HG02623 (cell line): ENCODE measurements at regions not wholly inside any gene's neighbourhood (a gene's known extent, or its start where the extent isn't known, plus 50 kb on each side); places are given as distances from the start of the nearest gene placed in this dataset.
"Not testable (repeated sequence)": the region's sequence is repeated elsewhere in the genome, so short reads cannot be mapped to it uniquely, and the experiment has no call there.

Source experiments
- ATAC-seq: cut with Tn5 transposase; IDR thresholded peaks from one replicate; pipeline ENCODE4 v1.9.1; 2021; ENCODE audit warnings: moderate library complexity; ENCODE audit not compliant: unreplicated experiment

GRCh38 chr4:94011190-94011589, 182.6 kb downstream of the ATOH1 start:
- no peak for ATAC-seq

GRCh38 chr4:94014484-94015136, 186.1 kb downstream of the ATOH1 start:
- ATAC-seq = no peak

GRCh38 chr4:94015956-94016355, 187.4 kb downstream of the ATOH1 start:
- no peak for ATAC-seq

GRCh38 chr4:94032754-94033153, 174.9 kb upstream of the SMARCAD1 start:
- ATAC-seq = no peak

GRCh38 chr4:94036964-94037363, 170.7 kb upstream of the SMARCAD1 start:
- ATAC-seq = no peak

GRCh38 chr4:94038195-94038594, 169.5 kb upstream of the SMARCAD1 start:
- no peak for ATAC-seq

- no peak for ATAC-seq
Observed at GRCh38 chr4:94039226-94039625, 168.4 kb upstream of the SMARCAD1 start.

GRCh38 chr4:94044471-94044870, 163.2 kb upstream of the SMARCAD1 start:
- not testable (repeated sequence) for ATAC-seq

- no peak for ATAC-seq
Observed at GRCh38 chr4:94063084-94063483, 144.6 kb upstream of the SMARCAD1 start.

- no peak for ATAC-seq
Observed at GRCh38 chr4:94068753-94069719, 138.6 kb upstream of the SMARCAD1 start.

GRCh38 chr4:94076498-94076897, 131.2 kb upstream of the SMARCAD1 start:
- no peak for ATAC-seq

- no peak for ATAC-seq
Observed at GRCh38 chr4:94084155-94084554, 123.5 kb upstream of the SMARCAD1 start.

- ATAC-seq = not testable (repeated sequence)
Observed at GRCh38 chr4:94099141-94099540, 108.5 kb upstream of the SMARCAD1 start.

GRCh38 chr4:94112644-94113043, 95.0 kb upstream of the SMARCAD1 start:
- ATAC-seq = no peak

GRCh38 chr4:94115687-94116086, 92.0 kb upstream of the SMARCAD1 start:
- ATAC-seq = no peak

- no peak for ATAC-seq
Observed at GRCh38 chr4:94116842-94117241, 90.8 kb upstream of the SMARCAD1 start.

GRCh38 chr4:94126669-94127068, 81.0 kb upstream of the SMARCAD1 start:
- ATAC-seq = no peak

GRCh38 chr4:94127707-94128328, 79.8 kb upstream of the SMARCAD1 start:
- no peak for ATAC-seq

- no peak for ATAC-seq
Observed at GRCh38 chr4:94131212-94131611, 76.5 kb upstream of the SMARCAD1 start.

GRCh38 chr4:94135701-94136100, 72.0 kb upstream of the SMARCAD1 start:
- ATAC-seq = no peak

GRCh38 chr4:94139931-94140612, 67.6 kb upstream of the SMARCAD1 start:
- ATAC-seq = no peak
